ENCODE measurements at regions not wholly inside any gene's neighbourhood (a gene's known extent, or its start where the extent isn't known, plus 50 kb on each side); places are given as distances from the start of the nearest gene placed in this dataset.

DNA sequence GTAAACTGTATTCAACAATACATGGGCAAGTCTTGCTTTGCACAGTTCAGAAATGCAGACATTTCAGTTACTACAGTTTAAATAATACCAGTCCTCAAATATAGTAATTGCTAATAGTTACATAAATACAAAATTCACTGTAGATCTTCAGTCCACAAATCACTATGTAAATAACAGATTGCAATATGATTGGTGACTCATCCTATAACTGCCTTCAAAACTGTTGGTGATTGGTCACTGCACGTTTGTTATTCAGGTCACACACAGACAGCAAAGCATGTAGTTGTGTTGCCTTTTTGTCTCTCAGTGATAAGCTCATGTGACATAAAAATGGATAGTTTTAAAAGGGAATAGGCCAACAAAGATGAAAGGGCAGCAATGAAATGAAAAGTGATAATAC, 186.5 kb upstream of the CTTNBP2NL start:
- Histone ChIP-seq H4K20me1 (ENCODE audit: insufficient read depth, low read length) (no peaks in the 10 kb centered on the region), H3K9me1 (ENCODE audit: insufficient read depth, low read length) (no peaks in the 10 kb centered on the region), H3K23ac (ENCODE audit: low read depth, low read length) (no peak overlapping the region), H2BK5ac (ENCODE audit: low read depth, low read length, poor library complexity, severe bottlenecking) (no peak overlapping the region), H2AFZ (replicated peaks; ENCODE audit: low read length, poor library complexity) (no peak overlapping the region), H2BK120ac (ENCODE audit: low read depth, low read length) (no peak overlapping the region), H3K4me2 (ENCODE audit: low read depth, low read length) (no peak overlapping the region), H4K8ac (ENCODE audit: low read depth in 2 of 2, low read length in 2 of 2) (no peak overlapping the region), H3K4ac (ENCODE audit: low read depth, low read length) (no peak overlapping the region), H3K18ac (ENCODE audit: low read depth, low read length) (no peak overlapping the region), H2BK20ac (ENCODE audit: low read depth, low read length) (no peak overlapping the region), H3K27me3 (ENCODE audit: control insufficient read depth, insufficient read depth, low read length) (no peaks in the 10 kb centered on the region), H2AK5ac (ENCODE audit: low read depth, low read length) (no peak overlapping the region), H2BK15ac (ENCODE audit: low read depth, low read length) (no peak overlapping the region), H4K91ac (ENCODE audit: insufficient read depth, low read depth, low read length) (no peak overlapping the region), H4K5ac (ENCODE audit: low read depth, low read length) (no peak overlapping the region), H2AK9ac (replicated peaks; ENCODE audit: low read depth, low read length, poor library complexity) (no peak overlapping the region), H3K56ac (ENCODE audit: extremely low read depth, insufficient read depth, low read length) (no peak overlapping the region), H3K14ac (replicated peaks; ENCODE audit: low read depth, low read length) (no peak overlapping the region), H3K36me3 (ENCODE audit: control insufficient read depth, insufficient read depth, low read length) (no peaks in the 10 kb centered on the region), H3K27ac (ENCODE audit: insufficient read depth, low read length) (no peak overlapping the region), H3K4me1 (ENCODE audit: control insufficient read depth, insufficient read depth, low read length) (no peaks in the 10 kb centered on the region), H3K4me3 (ENCODE audit: insufficient read depth, low read depth, low read length) (no peak overlapping the region), H3K9me3 (ENCODE audit: control insufficient read depth, insufficient read depth, low read length) (no peaks in the 10 kb centered on the region), H3K79me1 (ENCODE audit: low read depth in 1 of 2, low read length in 2 of 2) (no peaks in the 10 kb centered on the region), H3K9ac (ENCODE audit: low read depth, low read length) (no peak overlapping the region)
- no peak for DNase-seq
- no TSS peak for BruUV-seq (replicated peaks)
- in situ Hi-C loops (cut with MboI; ENCODE audit: low sequenced_read_pairs), result no loop called here
- ATAC-seq (ENCODE audit: low read depth), result no peak
- intact Hi-C loops (cut with micrococcal nuclease), result no loop called here
- dilution Hi-C loops (cut with HindIII; ENCODE audit: low sequenced_read_pairs, unreplicated experiment), result no loop called here
- CTCF ChIA-PET, result no interaction called here
- WGBS, 2 experiments (ENCODE audit: extremely low coverage in 2 of 2, insufficient read length in 1 of 2), result 20% methylated on average over 1 of the region's 1 CpG; no CpG with 5 or more reads in 1 of the 2 experiments
- POLR2A ChIA-PET (ENCODE audit: unreplicated experiment), result no interaction called here
- no peak for TF ChIP-seq BHLHE40 (IDR thresholded peaks at IDR 0.05; ENCODE audit: low read depth, low read length)
- no peak for TF ChIP-seq FOS (IDR thresholded peaks at IDR 0.05; ENCODE audit: low read depth, low read length)
- TF ChIP-seq, protein P1, sequence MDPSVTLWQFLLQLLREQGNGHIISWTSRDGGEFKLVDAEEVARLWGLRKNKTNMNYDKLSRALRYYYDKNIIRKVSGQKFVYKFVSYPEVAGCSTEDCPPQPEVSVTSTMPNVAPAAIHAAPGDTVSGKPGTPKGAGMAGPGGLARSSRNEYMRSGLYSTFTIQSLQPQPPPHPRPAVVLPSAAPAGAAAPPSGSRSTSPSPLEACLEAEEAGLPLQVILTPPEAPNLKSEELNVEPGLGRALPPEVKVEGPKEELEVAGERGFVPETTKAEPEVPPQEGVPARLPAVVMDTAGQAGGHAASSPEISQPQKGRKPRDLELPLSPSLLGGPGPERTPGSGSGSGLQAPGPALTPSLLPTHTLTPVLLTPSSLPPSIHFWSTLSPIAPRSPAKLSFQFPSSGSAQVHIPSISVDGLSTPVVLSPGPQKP (IDR thresholded peaks at IDR 0.05; ENCODE audit: borderline replicate concordance, low read depth, low read length), result no peak
- TF ChIP-seq CEBPB (IDR thresholded peaks at IDR 0.05; ENCODE audit: low read depth, low read length), result no peak
- TF ChIP-seq SMC3 (IDR thresholded peaks at IDR 0.05; ENCODE audit: low read depth, low read length), result no peak
- no peak for TF ChIP-seq CHD1 (IDR thresholded peaks at IDR 0.05; ENCODE audit: low read depth, low read length)
- TF ChIP-seq RCOR1 (IDR thresholded peaks at IDR 0.05; ENCODE audit: insufficient replicate concordance, low read length), result no peak
- TF ChIP-seq, protein P2, sequence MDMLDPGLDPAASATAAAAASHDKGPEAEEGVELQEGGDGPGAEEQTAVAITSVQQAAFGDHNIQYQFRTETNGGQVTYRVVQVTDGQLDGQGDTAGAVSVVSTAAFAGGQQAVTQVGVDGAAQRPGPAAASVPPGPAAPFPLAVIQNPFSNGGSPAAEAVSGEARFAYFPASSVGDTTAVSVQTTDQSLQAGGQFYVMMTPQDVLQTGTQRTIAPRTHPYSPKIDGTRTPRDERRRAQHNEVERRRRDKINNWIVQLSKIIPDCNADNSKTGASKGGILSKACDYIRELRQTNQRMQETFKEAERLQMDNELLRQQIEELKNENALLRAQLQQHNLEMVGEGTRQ (IDR thresholded peaks at IDR 0.05; ENCODE audit: low read depth, low read length), result no peak
- no peak for TF ChIP-seq RFX5 (IDR thresholded peaks at IDR 0.05; ENCODE audit: low read depth, low read length)
- TF ChIP-seq MAZ (IDR thresholded peaks at IDR 0.05; ENCODE audit: borderline replicate concordance, low read depth, low read length), result no peak
- TF ChIP-seq, protein P3, sequence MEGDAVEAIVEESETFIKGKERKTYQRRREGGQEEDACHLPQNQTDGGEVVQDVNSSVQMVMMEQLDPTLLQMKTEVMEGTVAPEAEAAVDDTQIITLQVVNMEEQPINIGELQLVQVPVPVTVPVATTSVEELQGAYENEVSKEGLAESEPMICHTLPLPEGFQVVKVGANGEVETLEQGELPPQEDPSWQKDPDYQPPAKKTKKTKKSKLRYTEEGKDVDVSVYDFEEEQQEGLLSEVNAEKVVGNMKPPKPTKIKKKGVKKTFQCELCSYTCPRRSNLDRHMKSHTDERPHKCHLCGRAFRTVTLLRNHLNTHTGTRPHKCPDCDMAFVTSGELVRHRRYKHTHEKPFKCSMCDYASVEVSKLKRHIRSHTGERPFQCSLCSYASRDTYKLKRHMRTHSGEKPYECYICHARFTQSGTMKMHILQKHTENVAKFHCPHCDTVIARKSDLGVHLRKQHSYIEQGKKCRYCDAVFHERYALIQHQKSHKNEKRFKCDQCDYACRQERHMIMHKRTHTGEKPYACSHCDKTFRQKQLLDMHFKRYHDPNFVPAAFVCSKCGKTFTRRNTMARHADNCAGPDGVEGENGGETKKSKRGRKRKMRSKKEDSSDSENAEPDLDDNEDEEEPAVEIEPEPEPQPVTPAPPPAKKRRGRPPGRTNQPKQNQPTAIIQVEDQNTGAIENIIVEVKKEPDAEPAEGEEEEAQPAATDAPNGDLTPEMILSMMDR (conservative IDR thresholded peaks at IDR 0.05; ENCODE audit: low read depth, low read length), result no peak
